Sigmoid colon (tissue), 6 donors: ENCODE measurements at regions not wholly inside any gene's neighbourhood (a gene's known extent, or its start where the extent isn't known, plus 50 kb on each side); places are given as distances from the start of the nearest gene placed in this dataset.

Experiments used
- DNase-seq: peaks from one replicate; pipeline ENCODE4 v3.0.0-alpha.2; 2019
- H3K27ac ChIP-seq, 4 donors: fragments of 200-600 bp; sonication (generic); one replicate each; pipeline ENCODE4 v1.5.1; 2016 to 2019; ENCODE audit warnings: mild to moderate bottlenecking in 1 of 4
- H3K27me3 ChIP-seq, 3 donors: fragments of 200-600 bp; sonication (generic); one replicate each; pipeline ENCODE4 v1.5.1; 2019; ENCODE audit warnings: mild to moderate bottlenecking in 1 of 3
- H3K36me3 ChIP-seq, 4 donors: fragments of 200-600 bp; sonication (generic); one replicate each; pipeline ENCODE4 v1.5.1; 2016 to 2019
- H3K4me1 ChIP-seq, 4 donors: fragments of 200-600 bp; sonication (generic); one replicate each; pipeline ENCODE4 v1.5.1; 2017 to 2019
- H3K4me3 ChIP-seq, 4 donors: fragments of 200-600 bp; sonication (generic); one replicate each; pipeline ENCODE4 v1.5.1; 2017 to 2019; ENCODE audit warnings: mild to moderate bottlenecking in 2 of 4, moderate library complexity in 1 of 4
- H3K9me3 ChIP-seq, 4 donors: fragments of 200-600 bp in 3 of 4; sonication (generic) in 3 of 4; one replicate each; pipeline versions ENCODE4 v1.5.1 to v1.6.1; 2013 to 2019
- EP300 ChIP-seq, 4 donors: sonication (generic); formaldehyde crosslinking; IDR thresholded peaks; one replicate each; pipeline ENCODE4 v1.6.1; 2017; ENCODE audit warnings: antibody characterized with exemption in 4 of 4
- POLR2A ChIP-seq, 2 donors: fragments of 450-650 bp; IDR thresholded peaks; one replicate each; pipeline ENCODE4 v1.6.1; 2016; ENCODE audit warnings: antibody characterized with exemption in 2 of 2, mild to moderate bottlenecking in 2 of 2, moderate library complexity in 2 of 2
- POLR2AphosphoS5 ChIP-seq, 4 donors: sonication (generic); formaldehyde crosslinking; IDR thresholded peaks; one replicate each; pipeline ENCODE4 v1.6.1; 2017; ENCODE audit warnings: antibody characterized with exemption in 4 of 4
- WGBS, 2 donors: extraction: QIAGEN DNeasy Blood & Tissue Kit; methylation state at CpG; one replicate each; pipeline ENCODE4 v1.1.7; 2013; 5-methylcytosine and 5-hydroxymethylcytosine counted together
- intact Hi-C: fragments of 100-400 bp; cut with DNase I; formaldehyde crosslinking; loops from one replicate; pipeline ENCODE4 v1.15.1; 2023
- TF ChIP-seq, protein P1 (sequence below), 4 experiments: fragments of 450-650 bp in 3 of 4; fragments of 200-600 bp in 1 of 4; IDR thresholded peaks; one replicate each; pipeline ENCODE4 v1.5.1; 2016 to 2019; ENCODE audit warnings: antibody characterized with exemption in 4 of 4, mild to moderate bottlenecking in 3 of 4, moderate library complexity in 2 of 4
- donor health status: healthy with polysubstance abuse.
- donor health status: healthy.

DNA sequence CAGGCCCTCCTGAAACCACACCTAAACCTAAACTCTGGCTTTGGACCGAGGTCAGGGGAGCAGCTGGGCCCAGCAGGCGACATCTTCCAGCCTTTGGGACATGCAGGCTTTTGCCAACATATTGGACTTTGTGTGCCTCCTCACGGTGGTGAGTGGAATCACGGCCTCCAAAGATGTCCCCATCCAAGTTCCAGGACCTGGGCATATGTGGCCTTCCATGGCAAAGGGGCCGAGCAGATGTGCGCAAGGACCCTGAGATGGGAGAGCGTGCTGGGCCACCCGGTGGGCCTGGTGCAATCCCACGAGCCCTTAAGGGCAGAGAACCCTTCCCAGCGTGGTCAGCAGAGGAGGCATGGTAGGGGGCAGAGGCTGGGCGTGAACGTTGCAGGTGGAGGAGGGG, 160.8 kb upstream of the C1orf174 start:
- intact Hi-C loops, result no loop called here

DNA sequence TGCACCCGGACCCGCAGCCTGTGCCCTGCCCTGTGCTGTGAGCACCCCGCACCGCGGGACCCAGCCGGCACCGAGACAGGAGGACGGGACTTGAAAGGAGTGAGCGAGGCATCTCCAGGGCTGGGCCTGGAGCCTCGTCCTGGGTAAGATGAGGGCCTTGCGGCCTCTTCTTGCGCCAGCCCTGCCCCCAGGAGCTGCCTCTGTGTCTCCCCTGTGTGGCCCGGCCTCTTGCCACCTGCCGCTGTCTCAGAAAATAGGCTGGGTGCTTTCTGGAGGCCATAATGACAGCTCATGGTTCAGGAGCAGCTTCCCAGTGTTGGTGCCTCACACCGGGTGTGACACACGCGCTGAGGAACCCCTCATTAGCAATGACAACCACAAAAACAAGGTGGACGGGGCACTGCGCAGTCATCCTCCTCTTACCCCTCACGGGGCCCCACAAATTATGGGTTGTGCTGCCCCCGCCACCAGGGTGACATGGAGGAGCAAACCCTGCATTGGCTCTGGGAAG, 161.5 kb upstream of the C1orf174 start:
- TF ChIP-seq POLR2AphosphoS5 (IDR thresholded peaks at IDR 0.05) (no peak), EP300 (IDR thresholded peaks at IDR 0.05) (no peak), POLR2A (IDR thresholded peaks at IDR 0.05) (no peak)
- TF ChIP-seq, protein P1, sequence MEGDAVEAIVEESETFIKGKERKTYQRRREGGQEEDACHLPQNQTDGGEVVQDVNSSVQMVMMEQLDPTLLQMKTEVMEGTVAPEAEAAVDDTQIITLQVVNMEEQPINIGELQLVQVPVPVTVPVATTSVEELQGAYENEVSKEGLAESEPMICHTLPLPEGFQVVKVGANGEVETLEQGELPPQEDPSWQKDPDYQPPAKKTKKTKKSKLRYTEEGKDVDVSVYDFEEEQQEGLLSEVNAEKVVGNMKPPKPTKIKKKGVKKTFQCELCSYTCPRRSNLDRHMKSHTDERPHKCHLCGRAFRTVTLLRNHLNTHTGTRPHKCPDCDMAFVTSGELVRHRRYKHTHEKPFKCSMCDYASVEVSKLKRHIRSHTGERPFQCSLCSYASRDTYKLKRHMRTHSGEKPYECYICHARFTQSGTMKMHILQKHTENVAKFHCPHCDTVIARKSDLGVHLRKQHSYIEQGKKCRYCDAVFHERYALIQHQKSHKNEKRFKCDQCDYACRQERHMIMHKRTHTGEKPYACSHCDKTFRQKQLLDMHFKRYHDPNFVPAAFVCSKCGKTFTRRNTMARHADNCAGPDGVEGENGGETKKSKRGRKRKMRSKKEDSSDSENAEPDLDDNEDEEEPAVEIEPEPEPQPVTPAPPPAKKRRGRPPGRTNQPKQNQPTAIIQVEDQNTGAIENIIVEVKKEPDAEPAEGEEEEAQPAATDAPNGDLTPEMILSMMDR (IDR thresholded peaks at IDR 0.05), result no peak
- Histone ChIP-seq H3K36me3 (no peaks in the 10 kb centered on the region), H3K27ac (no peak overlapping the region), H3K9me3 (no peaks in the 10 kb centered on the region), H3K4me3 (no peak overlapping the region), H3K4me1 (no peaks in the 10 kb centered on the region), H3K27me3 (no peaks in the 10 kb centered on the region)
- intact Hi-C loops, result no loop called here
- no peak for DNase-seq
- WGBS, 2 donors, result 87 to 89% methylated on average over 21 of the region's 21 CpGs

More for the DNA sequence above, 160.8 kb upstream of the C1orf174 start:
- Histone ChIP-seq H3K9me3 (no peaks in the 10 kb centered on the region), H3K4me3 (no peak overlapping the region), H3K27me3 (peaks cover 0 to 4% (median 2%) of the 10 kb centered on the region in 3 donors), H3K36me3 (no peaks in the 10 kb centered on the region), H3K27ac (no peak overlapping the region), H3K4me1 (no peaks in the 10 kb centered on the region)
- TF ChIP-seq, protein P1 (IDR thresholded peaks at IDR 0.05), result no peak
- TF ChIP-seq EP300 (IDR thresholded peaks at IDR 0.05) (no peak), POLR2AphosphoS5 (IDR thresholded peaks at IDR 0.05) (no peak), POLR2A (IDR thresholded peaks at IDR 0.05) (no peak)
- no peak for DNase-seq
- 69 to 71% methylated on average over 12 of the region's 12 CpGs for WGBS, 2 donors

DNA sequence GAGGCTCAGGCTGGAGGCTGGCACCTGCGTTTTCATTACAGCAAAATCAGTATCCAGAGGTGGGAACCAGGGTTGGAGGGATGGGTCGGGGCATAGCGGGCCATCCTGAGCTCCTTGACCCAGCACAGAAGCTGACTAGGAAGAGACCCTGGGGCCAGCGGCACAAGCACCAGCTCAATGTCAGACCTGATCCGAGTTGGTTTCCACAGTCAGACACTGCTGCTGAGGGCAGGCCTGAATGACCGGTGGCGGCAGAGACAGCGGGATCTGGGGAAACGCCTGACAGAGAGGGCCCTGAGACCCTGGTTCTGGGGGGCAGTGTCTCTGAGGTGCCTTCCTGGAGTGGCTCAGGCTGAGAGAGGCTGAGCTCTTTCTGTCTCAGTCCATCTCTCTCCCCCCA, 162.0 kb upstream of the C1orf174 start:
- TF ChIP-seq, protein P1 (IDR thresholded peaks at IDR 0.05), result no peak
- TF ChIP-seq POLR2AphosphoS5 (IDR thresholded peaks at IDR 0.05) (no peak), EP300 (IDR thresholded peaks at IDR 0.05) (no peak), POLR2A (IDR thresholded peaks at IDR 0.05) (no peak)
- Histone ChIP-seq H3K27me3 (no peaks in the 10 kb centered on the region), H3K4me3 (no peak overlapping the region), H3K27ac (no peak overlapping the region), H3K36me3 (no peaks in the 10 kb centered on the region), H3K9me3 (no peaks in the 10 kb centered on the region), H3K4me1 (no peaks in the 10 kb centered on the region)
- intact Hi-C loops, result no loop called here
- 83 to 86% methylated on average over 9 of the region's 9 CpGs for WGBS, 2 donors
- no peak for DNase-seq

DNA sequence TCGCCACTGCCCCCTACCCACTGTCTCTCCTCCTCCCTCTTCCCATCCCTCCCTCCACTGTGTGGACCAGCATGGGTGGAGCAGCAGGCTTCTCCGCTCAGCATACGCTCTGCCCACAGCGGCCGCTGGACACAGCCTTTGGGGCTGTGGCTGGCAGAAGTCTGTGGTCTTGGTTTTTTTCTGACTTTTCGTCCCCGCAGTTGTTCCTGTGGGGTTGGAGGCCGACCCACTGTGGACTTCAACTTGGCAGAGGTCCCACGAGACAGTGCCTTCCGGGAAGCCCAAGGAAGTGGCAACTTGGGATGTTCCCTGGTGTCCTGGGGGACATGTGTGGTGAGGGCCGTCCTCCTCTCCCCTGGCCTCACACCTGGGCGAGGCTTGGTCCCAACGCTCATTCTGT, 162.5 kb upstream of the C1orf174 start:
- Histone ChIP-seq H3K27me3 (no peaks in the 10 kb centered on the region), H3K9me3 (no peaks in the 10 kb centered on the region), H3K4me3 (no peak overlapping the region), H3K27ac (no peak overlapping the region), H3K36me3 (no peaks in the 10 kb centered on the region), H3K4me1 (no peaks in the 10 kb centered on the region)
- intact Hi-C loops, result no loop called here
- DNase-seq, result no peak
- TF ChIP-seq POLR2A (IDR thresholded peaks at IDR 0.05), result no peak
- TF ChIP-seq, protein P1 (IDR thresholded peaks at IDR 0.05), result no peak
- TF ChIP-seq EP300 (IDR thresholded peaks at IDR 0.05), result no peak
- no peak for TF ChIP-seq POLR2AphosphoS5 (IDR thresholded peaks at IDR 0.05)
- 66 to 73% methylated on average over 13 of the region's 13 CpGs for WGBS, 2 donors

DNA sequence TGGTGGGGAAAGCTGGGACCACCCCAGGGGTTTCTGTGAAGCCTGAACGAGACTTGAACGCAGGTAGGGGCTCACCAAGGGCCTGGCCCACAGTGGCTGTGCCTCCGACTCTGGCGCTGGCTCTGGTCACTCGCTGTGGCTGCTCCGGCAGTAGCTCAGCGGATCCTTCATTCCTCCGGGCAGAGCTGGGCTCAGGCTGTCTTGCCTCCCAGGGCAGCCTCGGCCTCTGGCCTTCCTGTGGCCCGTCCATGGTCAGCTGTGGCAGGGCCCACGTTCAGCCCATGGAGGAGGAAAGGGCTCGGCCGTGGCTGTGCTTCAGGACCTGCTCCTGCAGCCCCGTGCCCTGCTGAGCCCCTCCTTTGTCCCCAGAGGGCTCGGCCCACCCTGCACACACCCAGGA, 162.9 kb upstream of the C1orf174 start:
- 80 to 82% methylated on average over 15 of the region's 15 CpGs for WGBS, 2 donors
- Histone ChIP-seq H3K4me1 (no peaks in the 10 kb centered on the region), H3K4me3 (no peak overlapping the region), H3K27me3 (no peaks in the 10 kb centered on the region), H3K9me3 (no peaks in the 10 kb centered on the region), H3K36me3 (no peaks in the 10 kb centered on the region), H3K27ac (no peak overlapping the region)
- intact Hi-C loops, result no loop called here
- TF ChIP-seq EP300 (IDR thresholded peaks at IDR 0.05), result no peak
- no peak for TF ChIP-seq POLR2A (IDR thresholded peaks at IDR 0.05)
- TF ChIP-seq, protein P1 (IDR thresholded peaks at IDR 0.05), result no peak
- no peak for TF ChIP-seq POLR2AphosphoS5 (IDR thresholded peaks at IDR 0.05)
- DNase-seq, result no peak
